DOHH2 (cell line): ENCODE measurements at regions not wholly inside any gene's neighbourhood (a gene's known extent, or its start where the extent isn't known, plus 50 kb on each side); places are given as distances from the start of the nearest gene placed in this dataset.
"Not testable (repeated sequence)": the region's sequence is repeated elsewhere in the genome, so short reads cannot be mapped to it uniquely, and the experiment has no call there.

Experiments used
- EZH2phosphoT487 ChIP-seq: fragments of 200-600 bp; sonication (generic); IDR thresholded peaks from 2 replicates; pipeline ENCODE4 v1.6.1; 2017; ENCODE audit warnings: borderline replicate concordance, mild to moderate bottlenecking, antibody characterized with exemption, low read length, moderate library complexity, mixed read lengths
- TF ChIP-seq, protein P1 (sequence below): fragments of 200-600 bp; sonication (generic); IDR thresholded peaks from one replicate; pipeline ENCODE4 v1.5.1; 2014; ENCODE audit warnings: antibody characterized with exemption, mild to moderate bottlenecking, low read depth, low read length; ENCODE audit not compliant: poor library complexity, severe bottlenecking

DNA sequence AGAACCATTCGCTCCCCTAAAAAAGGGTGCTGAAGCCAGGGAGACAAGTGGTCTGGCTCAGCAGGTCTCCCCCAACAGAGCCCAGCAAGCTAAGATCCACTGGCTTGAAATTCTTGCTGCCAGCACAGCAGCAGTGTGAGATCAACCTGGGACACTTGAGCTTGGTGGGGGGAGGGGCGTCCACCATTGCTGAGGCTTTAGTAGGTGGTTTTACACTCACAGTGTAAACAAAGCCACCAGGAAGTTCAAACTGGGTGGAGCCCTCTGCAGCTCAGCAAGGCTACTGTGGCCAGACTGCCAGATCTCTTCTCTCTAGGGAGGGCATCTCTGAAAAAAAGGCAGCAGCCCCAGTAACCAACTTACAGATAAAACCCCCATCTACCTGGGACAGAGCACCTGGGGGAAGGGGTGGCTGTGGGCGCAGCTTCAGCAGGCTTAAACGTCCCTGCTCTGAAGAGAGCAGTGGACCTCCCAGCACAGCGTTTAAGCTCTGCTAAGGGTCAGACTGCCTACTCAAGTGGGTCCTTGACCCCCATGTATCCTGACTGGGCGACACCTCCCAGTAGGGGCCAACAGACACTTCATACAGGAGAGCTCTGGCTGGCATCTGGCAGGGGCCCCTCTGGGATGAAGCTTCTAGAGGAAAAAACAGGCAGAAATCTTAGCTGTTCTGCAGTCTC lies 307.7 kb downstream of the AMY1C start:
- TF ChIP-seq, protein P1, sequence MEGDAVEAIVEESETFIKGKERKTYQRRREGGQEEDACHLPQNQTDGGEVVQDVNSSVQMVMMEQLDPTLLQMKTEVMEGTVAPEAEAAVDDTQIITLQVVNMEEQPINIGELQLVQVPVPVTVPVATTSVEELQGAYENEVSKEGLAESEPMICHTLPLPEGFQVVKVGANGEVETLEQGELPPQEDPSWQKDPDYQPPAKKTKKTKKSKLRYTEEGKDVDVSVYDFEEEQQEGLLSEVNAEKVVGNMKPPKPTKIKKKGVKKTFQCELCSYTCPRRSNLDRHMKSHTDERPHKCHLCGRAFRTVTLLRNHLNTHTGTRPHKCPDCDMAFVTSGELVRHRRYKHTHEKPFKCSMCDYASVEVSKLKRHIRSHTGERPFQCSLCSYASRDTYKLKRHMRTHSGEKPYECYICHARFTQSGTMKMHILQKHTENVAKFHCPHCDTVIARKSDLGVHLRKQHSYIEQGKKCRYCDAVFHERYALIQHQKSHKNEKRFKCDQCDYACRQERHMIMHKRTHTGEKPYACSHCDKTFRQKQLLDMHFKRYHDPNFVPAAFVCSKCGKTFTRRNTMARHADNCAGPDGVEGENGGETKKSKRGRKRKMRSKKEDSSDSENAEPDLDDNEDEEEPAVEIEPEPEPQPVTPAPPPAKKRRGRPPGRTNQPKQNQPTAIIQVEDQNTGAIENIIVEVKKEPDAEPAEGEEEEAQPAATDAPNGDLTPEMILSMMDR: not testable (repeated sequence)
- TF ChIP-seq EZH2phosphoT487: not testable (repeated sequence)
